Stimulated activated CD4-positive, alpha-beta T cell treated with anti-CD3 and anti-CD28 coated beads, Interleukin-15, amount 100 ng/mL, for 48 hours (primary cell): ENCODE measurements at regions not wholly inside any gene's neighbourhood (a gene's known extent, or its start where the extent isn't known, plus 50 kb on each side); places are given as distances from the start of the nearest gene placed in this dataset.

ENCODE experiments used
- DNase-seq, 2 donors: peaks; one replicate each; pipeline ENCODE4 v3.0.0-alpha.2; 2020; ENCODE audit warnings: low read depth in 2 of 2

- no peak for DNase-seq
Measured at GRCh38 chr2:128368437-128369107, 49.9 kb upstream of the HS6ST1 start.

GRCh38 chr2:128369108-128369555, 50.5 kb upstream of the HS6ST1 start:
- no peak for DNase-seq

- DNase-seq: no peak
Measured at GRCh38 chr2:128369602-128370467, 51.2 kb upstream of the HS6ST1 start.

- no peak for DNase-seq
Measured at GRCh38 chr2:128370468-128371247, 52.0 kb upstream of the HS6ST1 start.

- DNase-seq: no peak
Measured at GRCh38 chr2:128371248-128371630, 52.6 kb upstream of the HS6ST1 start.

GRCh38 chr2:128371648-128372345, 53.1 kb upstream of the HS6ST1 start:
- DNase-seq: no peak

- DNase-seq: no peak
Measured at GRCh38 chr2:128372621-128373341, 54.1 kb upstream of the HS6ST1 start.

GRCh38 chr2:128373451-128374000, 54.9 kb upstream of the HS6ST1 start:
- DNase-seq: no peak

GRCh38 chr2:128374001-128374710, 55.5 kb upstream of the HS6ST1 start:
- no peak for DNase-seq

- DNase-seq: no peak
Measured at GRCh38 chr2:128374711-128375413, 56.2 kb upstream of the HS6ST1 start.

GRCh38 chr2:128375454-128375853, 56.8 kb upstream of the HS6ST1 start:
- no peak for DNase-seq

- DNase-seq: no peak
Measured at GRCh38 chr2:128376241-128377041, 57.8 kb upstream of the HS6ST1 start.

- DNase-seq: no peak
Measured at GRCh38 chr2:128377071-128377910, 58.6 kb upstream of the HS6ST1 start.

GRCh38 chr2:128378231-128379020, 59.8 kb upstream of the HS6ST1 start:
- no peak for DNase-seq

- no peak for DNase-seq
Measured at GRCh38 chr2:128379021-128380015, 60.6 kb upstream of the HS6ST1 start.
